NCI-H748 (cell line): ENCODE measurements at regions not wholly inside any gene's neighbourhood (a gene's known extent, or its start where the extent isn't known, plus 50 kb on each side); places are given as distances from the start of the nearest gene placed in this dataset.

Experiments
- DNase-seq: peaks from one replicate; lab custom pipeline; 2025; ENCODE audit not compliant: unreplicated experiment; lab: John Stamatoyannopoulos, UW

- no peak for DNase-seq
Observed at GRCh38 chr18:10032331-10033015, 118.7 kb downstream of the VAPA start.

DNA sequence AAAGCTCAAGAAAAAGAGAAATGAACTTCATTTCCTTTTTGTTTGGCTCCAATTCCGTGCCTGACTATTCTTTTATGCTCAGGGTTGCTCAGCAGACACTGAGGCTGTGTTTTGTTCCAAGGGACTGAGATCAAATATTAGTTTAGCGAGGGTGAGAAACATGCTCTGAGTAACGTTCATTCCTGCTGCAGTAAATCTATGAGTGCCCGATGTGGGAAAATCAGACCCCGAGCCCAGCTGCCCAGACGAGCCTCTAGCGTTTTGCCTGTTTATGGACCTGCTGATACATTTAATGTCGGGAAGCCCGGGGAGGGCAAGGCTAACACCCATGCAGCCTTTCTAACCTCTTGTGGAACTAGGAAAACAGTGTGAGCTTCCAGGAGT lies 119.2 kb downstream of the VAPA start:
- DNase-seq = no peak

GRCh38 chr18:10035281-10035991 lies 121.6 kb downstream of the VAPA start:
- DNase-seq = peak; percentile 55

DNA sequence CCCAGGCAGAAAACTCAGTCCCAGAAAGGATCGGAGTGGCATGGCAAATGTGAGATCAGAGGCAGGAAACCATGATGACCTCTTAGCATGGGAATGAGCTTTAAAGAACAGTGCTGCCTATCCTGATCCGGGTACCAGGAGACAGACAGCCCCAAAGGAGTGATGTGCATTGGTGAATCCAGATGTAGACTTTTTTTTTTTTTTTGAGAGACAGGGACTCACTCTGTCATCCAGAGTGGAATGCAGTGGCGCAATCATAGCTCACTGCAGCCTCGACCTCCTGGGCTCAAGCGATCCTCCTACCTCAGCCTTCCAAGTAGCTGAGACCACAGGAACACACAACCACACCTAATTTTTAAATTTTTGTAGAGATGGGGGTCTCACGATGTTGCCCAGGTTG lies 122.7 kb downstream of the VAPA start:
- no peak for DNase-seq

DNA sequence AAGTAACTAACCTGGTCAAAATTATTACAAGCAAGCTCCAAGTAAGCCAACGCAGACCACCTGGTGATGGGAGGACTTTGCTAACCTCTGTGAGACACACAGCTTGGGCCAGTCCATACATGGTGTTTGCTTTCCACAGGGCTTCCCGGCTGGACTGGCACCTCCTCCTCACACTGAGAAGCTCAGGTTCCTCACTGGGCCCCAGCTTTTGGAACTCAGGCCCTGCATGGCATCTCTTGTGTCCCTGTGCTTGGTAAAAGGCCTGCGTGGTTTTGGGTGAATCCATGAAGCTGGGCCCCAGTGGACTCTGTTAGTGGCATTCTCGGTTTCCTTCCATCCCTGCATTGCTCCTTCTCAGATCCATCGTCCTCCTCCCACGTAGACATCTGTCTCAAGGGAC lies 123.4 kb downstream of the VAPA start:
- no peak for DNase-seq

DNA sequence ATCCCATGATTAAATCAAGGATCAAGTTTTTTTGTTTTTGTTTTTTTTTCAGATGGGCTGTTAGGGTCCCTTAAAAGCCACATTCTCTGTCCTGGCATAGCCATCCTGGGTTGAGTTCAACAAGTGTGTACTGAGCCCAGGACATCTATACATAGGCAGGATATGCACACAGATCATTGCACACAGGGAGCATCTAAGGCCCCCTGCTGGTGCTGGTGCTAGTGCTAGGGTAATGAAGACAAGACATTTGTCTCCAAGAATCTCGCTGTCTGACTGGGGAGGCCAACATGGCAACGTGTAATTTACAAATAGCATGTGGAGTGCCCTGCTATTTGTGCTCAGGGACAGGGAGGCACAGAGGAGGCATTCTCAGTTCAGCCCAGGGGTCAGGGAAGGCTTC lies 124.5 kb downstream of the VAPA start:
- no peak for DNase-seq

- no peak for DNase-seq
Observed at GRCh38 chr18:10040287-10041011, 126.6 kb downstream of the VAPA start.

- DNase-seq = no peak
Observed at GRCh38 chr18:10041180-10041579, 127.4 kb downstream of the VAPA start.

DNA sequence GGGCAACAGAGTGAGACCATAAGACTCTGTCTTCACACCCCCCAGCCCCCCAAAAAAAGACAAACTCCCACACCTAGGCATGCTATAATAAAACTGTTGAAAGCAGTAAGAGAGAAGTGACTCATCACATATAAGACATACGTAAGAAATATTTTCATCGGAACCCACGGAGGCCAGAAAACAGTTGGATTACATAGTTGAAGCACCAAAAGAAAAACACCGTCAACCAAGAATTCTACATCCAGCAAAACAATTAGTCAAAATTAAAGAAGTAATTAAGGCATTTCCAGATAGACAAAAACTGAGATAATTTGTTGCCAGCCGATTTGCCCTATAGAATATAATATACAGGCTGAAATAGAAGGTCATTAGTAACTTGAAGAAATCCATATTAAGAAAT lies 128.7 kb downstream of the VAPA start:
- no peak for DNase-seq

DNA sequence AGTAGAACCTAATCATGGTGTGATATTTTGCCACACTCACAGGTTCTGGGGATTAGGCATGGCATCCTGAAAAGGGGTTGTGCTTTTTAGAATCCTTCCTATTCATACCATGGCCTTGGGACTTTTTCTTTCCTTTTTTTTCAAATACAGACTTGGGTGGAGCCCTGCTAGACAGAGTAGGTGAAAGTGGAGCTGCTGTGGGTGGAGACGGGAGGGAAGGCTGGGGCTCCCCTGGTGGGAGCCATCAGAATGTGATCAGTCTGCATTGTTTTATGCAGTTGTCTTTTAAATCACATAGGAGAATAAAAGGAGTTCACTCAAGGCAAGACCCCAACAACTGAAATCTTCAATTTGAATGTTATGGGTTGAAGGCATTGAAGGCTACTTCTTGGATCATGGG lies 130.2 kb downstream of the VAPA start:
- DNase-seq = no peak

GRCh38 chr18:10045296-10045891 lies 131.6 kb downstream of the VAPA start:
- no peak for DNase-seq

- DNase-seq = no peak
Observed at GRCh38 chr18:10046178-10046807, 132.5 kb downstream of the VAPA start.

DNA sequence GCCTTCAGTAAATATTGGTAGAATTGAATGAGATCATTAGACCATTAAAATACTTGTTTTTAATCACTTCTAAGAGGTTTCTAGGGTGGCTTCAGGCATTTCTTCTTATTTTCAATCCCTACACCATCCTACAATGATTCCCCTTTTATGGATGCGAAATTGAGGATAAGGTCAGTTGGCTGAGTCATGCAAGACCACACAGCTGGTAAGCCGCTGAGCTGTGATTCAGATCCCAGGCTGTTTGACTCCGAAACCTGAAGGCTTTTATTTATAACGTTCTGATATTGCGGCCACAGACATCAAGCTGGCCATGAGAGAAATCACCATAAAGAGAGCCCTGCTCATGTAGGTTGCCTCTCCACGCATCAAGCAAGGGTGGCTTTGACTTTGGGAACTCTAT lies 133.4 kb downstream of the VAPA start:
- DNase-seq = peak; percentile 40

- DNase-seq = no peak
Observed at GRCh38 chr18:10049747-10050146, 135.9 kb downstream of the VAPA start.

GRCh38 chr18:10050956-10051355 lies 137.1 kb downstream of the VAPA start:
- no peak for DNase-seq

DNA sequence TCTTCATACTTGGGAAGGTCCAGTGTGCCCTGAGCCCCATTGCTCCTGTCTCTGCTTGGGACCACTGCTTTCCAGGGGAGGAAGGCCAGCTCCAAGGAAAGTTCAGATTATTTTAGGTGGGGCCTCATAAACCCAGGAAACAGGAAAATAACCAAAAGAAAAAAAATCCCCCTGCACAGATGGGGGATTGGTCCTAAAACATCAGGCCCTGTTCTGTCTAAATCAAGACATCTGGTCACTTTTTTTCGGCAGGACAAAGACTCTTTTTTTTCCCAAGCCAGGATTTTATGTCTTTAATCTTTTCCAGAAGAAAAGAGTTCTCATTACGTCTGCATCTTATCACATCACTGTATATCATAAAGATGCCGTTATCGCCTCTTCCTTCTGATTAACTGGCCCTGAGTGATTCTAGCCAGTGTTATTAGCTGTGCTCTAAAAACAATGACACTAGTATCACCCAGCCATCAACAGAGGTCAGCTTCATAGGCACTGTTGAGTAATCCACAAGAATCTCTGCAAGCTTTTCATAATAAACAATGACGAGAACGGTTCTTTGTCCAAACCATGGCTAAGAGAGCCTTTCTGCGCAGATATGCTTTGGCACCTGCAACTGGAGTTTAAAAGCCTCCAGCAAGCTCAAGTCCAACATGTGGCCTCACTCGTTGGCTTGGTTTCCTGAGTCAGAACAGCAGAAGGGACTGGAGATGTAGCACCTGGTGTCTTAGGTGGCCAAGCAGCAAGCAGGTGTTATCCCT lies 138.2 kb downstream of the VAPA start:
- DNase-seq = no peak

DNA sequence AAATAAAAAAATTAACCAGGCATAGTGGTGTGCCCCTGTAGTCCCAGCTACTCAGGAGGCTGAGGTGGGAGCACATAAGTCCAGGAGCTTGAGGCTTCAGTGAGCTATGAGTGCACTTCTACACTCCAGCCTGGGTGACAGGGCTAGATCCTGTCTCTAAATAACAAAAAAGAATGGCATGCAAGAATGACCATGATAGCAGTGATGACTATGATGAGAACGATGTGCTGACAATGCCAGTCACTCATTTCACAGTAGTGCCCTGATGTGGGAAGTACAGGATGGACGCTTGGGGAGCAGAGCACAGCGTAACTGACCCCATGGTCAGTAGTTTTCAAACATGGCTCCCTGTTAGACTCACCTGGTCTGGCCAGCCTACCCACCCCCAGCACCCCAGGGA lies 139.1 kb downstream of the VAPA start:
- DNase-seq = no peak

DNA sequence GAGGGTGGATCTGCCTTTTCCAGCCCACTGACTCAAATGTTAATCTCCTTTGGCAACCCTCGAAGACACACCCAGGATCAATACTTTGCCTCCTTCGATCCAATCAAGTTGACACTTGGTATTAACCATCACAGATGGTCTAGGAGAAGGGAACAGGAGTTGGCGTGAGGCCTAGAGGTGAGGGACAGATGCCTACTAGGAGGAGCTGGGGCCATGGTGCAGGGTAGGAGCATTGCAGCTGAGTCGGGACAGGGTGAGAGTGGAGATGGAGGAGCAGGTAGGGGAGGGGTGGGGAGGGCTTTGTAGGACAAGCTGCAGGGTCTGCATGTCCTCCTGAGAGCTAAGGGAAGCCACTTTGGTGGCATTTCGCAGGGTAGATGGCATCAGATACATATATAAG lies 140.0 kb downstream of the VAPA start:
- DNase-seq = no peak

- DNase-seq = no peak
Observed at GRCh38 chr18:10054366-10054765, 140.6 kb downstream of the VAPA start.

DNA sequence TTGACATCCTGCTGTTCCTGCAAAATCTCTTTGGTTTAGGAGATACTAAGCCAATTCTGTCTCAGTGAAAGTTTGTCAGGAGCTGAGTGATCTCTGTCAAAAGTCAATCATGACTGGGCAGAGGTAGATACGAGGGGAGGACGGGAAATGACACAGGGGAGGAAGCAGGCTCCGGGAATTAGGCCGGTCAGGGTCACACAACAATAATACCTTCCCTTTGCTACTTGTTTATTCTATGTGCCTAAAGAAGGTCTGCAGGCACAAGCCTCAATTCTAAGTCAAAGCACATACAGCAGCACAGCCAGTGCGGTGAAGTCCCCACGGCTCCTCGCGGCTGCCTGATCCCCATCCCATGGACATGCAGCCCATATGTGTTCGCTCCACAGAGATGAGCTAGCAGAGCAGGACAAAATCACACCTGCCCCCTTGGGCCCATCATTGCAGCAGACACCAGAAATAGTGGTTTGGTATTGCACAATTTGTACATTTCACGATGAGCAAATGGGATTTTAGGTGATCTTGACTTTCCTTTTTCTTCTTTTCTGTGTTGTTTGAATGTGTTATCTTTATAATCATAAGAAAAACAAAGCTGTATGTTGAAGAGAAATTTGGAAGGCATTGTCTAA lies 141.4 kb downstream of the VAPA start:
- DNase-seq = no peak
